ENCODE measurements at regions not wholly inside any gene's neighbourhood (a gene's known extent, or its start where the extent isn't known, plus 50 kb on each side); places are given as distances from the start of the nearest gene placed in this dataset.

GRCh38 chr7:46723742-46724141 lies 802.7 kb upstream of the IGFBP3 start:
- H3K9me3 ChIP-seq (ENCODE audit: severe bottlenecking), result no peaks in the 10 kb centered on the region
- H3K36me3 ChIP-seq (ENCODE audit: low read depth), result no peaks in the 10 kb centered on the region
- no peaks in the 10 kb centered on the region for H3K4me1 ChIP-seq (ENCODE audit: insufficient read depth, poor library complexity, severe bottlenecking)
- no peak for ATAC-seq (ENCODE audit: low read depth)
- H3K4me3 ChIP-seq (ENCODE audit: severe bottlenecking), result no peak overlapping the region
- TF ChIP-seq, protein P1, sequence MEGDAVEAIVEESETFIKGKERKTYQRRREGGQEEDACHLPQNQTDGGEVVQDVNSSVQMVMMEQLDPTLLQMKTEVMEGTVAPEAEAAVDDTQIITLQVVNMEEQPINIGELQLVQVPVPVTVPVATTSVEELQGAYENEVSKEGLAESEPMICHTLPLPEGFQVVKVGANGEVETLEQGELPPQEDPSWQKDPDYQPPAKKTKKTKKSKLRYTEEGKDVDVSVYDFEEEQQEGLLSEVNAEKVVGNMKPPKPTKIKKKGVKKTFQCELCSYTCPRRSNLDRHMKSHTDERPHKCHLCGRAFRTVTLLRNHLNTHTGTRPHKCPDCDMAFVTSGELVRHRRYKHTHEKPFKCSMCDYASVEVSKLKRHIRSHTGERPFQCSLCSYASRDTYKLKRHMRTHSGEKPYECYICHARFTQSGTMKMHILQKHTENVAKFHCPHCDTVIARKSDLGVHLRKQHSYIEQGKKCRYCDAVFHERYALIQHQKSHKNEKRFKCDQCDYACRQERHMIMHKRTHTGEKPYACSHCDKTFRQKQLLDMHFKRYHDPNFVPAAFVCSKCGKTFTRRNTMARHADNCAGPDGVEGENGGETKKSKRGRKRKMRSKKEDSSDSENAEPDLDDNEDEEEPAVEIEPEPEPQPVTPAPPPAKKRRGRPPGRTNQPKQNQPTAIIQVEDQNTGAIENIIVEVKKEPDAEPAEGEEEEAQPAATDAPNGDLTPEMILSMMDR (IDR thresholded peaks at IDR 0.05; ENCODE audit: poor library complexity, severe bottlenecking), result no peak
- no peaks in the 10 kb centered on the region for H3K27me3 ChIP-seq (ENCODE audit: insufficient read depth, poor library complexity, severe bottlenecking)
- no peak overlapping the region for H3K27ac ChIP-seq (ENCODE audit: poor library complexity, severe bottlenecking)
- DNase-seq (ENCODE audit: low spot score), result no peak

- ATAC-seq (ENCODE audit: low read depth) (no peak), DNase-seq (ENCODE audit: low spot score) (no peak)
- Histone ChIP-seq H3K9me3 (ENCODE audit: severe bottlenecking) (no peaks in the 10 kb centered on the region), H3K4me3 (ENCODE audit: severe bottlenecking) (no peak overlapping the region), H3K36me3 (ENCODE audit: low read depth) (no peaks in the 10 kb centered on the region), H3K4me1 (ENCODE audit: insufficient read depth, poor library complexity, severe bottlenecking) (no peaks in the 10 kb centered on the region), H3K27me3 (ENCODE audit: insufficient read depth, poor library complexity, severe bottlenecking) (no peaks in the 10 kb centered on the region), H3K27ac (ENCODE audit: poor library complexity, severe bottlenecking) (no peak overlapping the region)
- TF ChIP-seq, protein P1 (IDR thresholded peaks at IDR 0.05; ENCODE audit: poor library complexity, severe bottlenecking), result no peak
Observed at GRCh38 chr7:46723003-46723402, 801.9 kb upstream of the IGFBP3 start.

DNA sequence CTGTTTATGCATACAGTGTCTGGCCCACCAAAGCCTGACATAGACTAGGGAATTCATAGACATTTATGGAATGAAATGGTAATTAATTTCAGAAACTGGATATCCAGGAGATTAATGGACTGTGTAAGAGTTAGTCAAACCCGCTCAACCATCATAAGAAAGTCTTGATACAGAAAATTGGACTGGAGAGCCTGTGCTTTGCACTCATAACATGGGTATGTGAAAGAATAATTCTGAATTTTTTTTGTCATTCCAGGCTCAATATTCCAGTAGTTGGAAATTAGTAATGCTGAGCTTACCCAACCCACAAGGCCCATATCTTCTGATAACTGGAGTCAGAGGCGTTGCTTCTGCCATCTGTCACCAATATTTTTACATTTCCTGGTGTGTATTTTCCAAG lies 799.7 kb upstream of the IGFBP3 start:
- Histone ChIP-seq H3K27ac (ENCODE audit: poor library complexity, severe bottlenecking) (no peak overlapping the region), H3K4me1 (ENCODE audit: insufficient read depth, poor library complexity, severe bottlenecking) (no peaks in the 10 kb centered on the region), H3K27me3 (ENCODE audit: insufficient read depth, poor library complexity, severe bottlenecking) (no peaks in the 10 kb centered on the region), H3K9me3 (ENCODE audit: severe bottlenecking) (no peaks in the 10 kb centered on the region), H3K4me3 (ENCODE audit: severe bottlenecking) (no peak overlapping the region), H3K36me3 (ENCODE audit: low read depth) (no peaks in the 10 kb centered on the region)
- TF ChIP-seq, protein P1 (IDR thresholded peaks at IDR 0.05; ENCODE audit: poor library complexity, severe bottlenecking), result no peak
- no peak for DNase-seq (ENCODE audit: low spot score)
- ATAC-seq (ENCODE audit: low read depth), result no peak

DNA sequence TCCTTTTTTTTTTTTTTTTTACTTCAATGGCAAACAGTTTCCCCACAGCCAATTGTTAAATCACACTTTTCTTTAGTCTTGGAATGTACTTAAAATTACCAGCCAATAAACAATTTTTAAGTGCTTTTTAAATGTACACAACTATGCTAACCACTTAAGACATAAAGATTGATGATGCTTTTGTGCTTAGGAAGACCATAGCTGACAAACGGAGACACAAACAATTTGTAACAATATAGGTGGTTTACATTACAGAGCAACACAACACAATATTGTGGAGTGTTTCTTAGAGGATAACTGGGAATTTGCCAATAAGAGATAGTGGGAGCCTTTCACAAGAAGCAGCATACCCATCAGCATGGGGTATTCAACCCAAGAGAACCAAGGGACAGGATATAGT lies 798.5 kb upstream of the IGFBP3 start:
- Histone ChIP-seq H3K27ac (ENCODE audit: poor library complexity, severe bottlenecking) (no peak overlapping the region), H3K4me3 (ENCODE audit: severe bottlenecking) (no peak overlapping the region), H3K36me3 (ENCODE audit: low read depth) (no peaks in the 10 kb centered on the region), H3K4me1 (ENCODE audit: insufficient read depth, poor library complexity, severe bottlenecking) (no peaks in the 10 kb centered on the region), H3K27me3 (ENCODE audit: insufficient read depth, poor library complexity, severe bottlenecking) (no peaks in the 10 kb centered on the region), H3K9me3 (ENCODE audit: severe bottlenecking) (no peaks in the 10 kb centered on the region)
- ATAC-seq (ENCODE audit: low read depth) (no peak), DNase-seq (ENCODE audit: low spot score) (no peak)
- TF ChIP-seq, protein P1 (IDR thresholded peaks at IDR 0.05; ENCODE audit: poor library complexity, severe bottlenecking), result no peak

- no peaks in the 10 kb centered on the region for H3K9me3 ChIP-seq (ENCODE audit: severe bottlenecking)
- TF ChIP-seq, protein P1 (IDR thresholded peaks at IDR 0.05; ENCODE audit: poor library complexity, severe bottlenecking), result no peak
- H3K4me1 ChIP-seq (ENCODE audit: insufficient read depth, poor library complexity, severe bottlenecking), result no peaks in the 10 kb centered on the region
- DNase-seq (ENCODE audit: low spot score) (no peak), ATAC-seq (ENCODE audit: low read depth) (no peak)
- no peak overlapping the region for H3K4me3 ChIP-seq (ENCODE audit: severe bottlenecking)
- no peaks in the 10 kb centered on the region for H3K27me3 ChIP-seq (ENCODE audit: insufficient read depth, poor library complexity, severe bottlenecking)
- no peaks in the 10 kb centered on the region for H3K36me3 ChIP-seq (ENCODE audit: low read depth)
- no peak overlapping the region for H3K27ac ChIP-seq (ENCODE audit: poor library complexity, severe bottlenecking)
Observed at GRCh38 chr7:46716926-46717325, 795.9 kb upstream of the IGFBP3 start.
